ENCODE measurements at regions not wholly inside any gene's neighbourhood (a gene's known extent, or its start where the extent isn't known, plus 50 kb on each side); places are given as distances from the start of the nearest gene placed in this dataset.

- no peak for DNase-seq
Observed at GRCh38 chr9:17978773-17979172, 399.9 kb downstream of the SH3GL2 start.

- no peak for DNase-seq
Observed at GRCh38 chr9:17986595-17986994, 407.7 kb downstream of the SH3GL2 start.

DNA sequence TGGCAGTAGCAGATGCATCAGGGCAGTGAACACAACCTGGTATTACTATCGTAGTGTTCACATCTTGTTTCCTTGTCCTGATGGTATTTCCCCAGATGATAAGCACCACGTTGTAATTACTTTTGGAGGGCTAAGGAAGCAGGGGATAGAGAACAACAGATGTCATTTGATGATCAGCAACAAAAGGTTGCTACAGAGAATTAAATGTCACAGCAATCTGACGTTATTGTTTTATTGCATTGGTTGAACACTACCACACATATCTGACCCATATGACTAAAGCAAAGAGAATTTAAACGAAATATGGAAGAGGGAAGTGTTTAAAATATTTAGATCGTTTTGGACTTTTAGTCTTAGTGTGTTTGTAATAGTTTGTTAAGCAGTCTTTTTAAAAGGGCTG lies 408.3 kb downstream of the SH3GL2 start:
- DNase-seq: no peak

- no peak for DNase-seq
Observed at GRCh38 chr9:17988489-17988888, 409.6 kb downstream of the SH3GL2 start.

DNA sequence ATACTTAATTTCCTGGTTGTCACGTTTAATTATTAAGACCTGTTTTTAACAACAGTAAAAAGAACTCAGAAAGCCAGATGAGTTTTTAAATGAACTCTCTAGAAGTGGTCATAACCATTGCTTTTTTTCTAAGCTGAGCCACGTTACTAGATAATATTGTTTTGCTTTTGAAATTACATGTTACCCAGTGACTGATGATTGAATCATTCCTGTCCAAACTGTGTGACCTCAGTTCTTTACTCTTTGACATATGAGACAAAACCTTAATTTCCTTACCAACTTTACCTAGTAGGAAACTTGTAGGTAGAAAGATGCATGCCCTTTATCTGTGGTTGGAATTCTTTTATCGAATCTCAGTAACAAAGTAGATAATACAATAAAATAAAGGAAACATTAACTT lies 411.7 kb downstream of the SH3GL2 start:
- no peak for DNase-seq

GRCh38 chr9:17993024-17993423 lies 414.2 kb downstream of the SH3GL2 start:
- DNase-seq: no peak

DNA sequence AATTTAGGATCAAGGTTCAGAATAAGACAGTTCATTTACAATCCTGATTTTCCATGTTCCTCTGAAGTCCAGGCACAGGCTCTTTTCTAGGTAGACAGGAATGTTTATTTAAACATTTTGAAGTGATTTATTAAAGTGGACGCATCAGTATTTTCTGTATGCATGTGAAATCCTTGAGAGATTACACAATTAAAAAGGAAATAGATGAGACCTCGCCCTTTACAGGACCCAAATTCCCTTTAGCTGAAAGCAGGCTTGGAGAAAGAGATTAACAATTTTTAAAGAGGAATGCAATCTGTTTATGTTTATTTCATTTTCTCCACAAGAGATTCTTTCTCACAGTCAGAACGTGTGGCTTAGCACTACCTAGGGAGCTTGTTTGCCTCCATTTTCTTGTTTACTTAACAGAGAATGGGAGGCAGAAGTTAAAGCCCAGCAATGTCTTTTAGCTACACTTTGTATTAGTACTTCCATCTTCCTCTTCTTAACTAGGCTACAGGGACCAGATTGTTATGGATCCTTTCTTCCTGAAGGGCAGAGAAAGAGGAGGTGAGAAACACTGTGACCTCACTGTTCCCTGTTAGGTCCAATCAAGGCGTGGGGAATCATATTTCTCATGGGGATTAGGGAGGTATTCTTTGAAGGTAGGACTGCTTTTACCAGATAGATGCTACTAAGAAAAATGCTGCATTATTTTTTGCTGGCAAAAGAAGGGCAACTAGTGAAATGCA lies 416.0 kb downstream of the SH3GL2 start:
- no peak for DNase-seq

- no peak for DNase-seq
Observed at GRCh38 chr9:17996728-17997127, 417.9 kb downstream of the SH3GL2 start.

DNA sequence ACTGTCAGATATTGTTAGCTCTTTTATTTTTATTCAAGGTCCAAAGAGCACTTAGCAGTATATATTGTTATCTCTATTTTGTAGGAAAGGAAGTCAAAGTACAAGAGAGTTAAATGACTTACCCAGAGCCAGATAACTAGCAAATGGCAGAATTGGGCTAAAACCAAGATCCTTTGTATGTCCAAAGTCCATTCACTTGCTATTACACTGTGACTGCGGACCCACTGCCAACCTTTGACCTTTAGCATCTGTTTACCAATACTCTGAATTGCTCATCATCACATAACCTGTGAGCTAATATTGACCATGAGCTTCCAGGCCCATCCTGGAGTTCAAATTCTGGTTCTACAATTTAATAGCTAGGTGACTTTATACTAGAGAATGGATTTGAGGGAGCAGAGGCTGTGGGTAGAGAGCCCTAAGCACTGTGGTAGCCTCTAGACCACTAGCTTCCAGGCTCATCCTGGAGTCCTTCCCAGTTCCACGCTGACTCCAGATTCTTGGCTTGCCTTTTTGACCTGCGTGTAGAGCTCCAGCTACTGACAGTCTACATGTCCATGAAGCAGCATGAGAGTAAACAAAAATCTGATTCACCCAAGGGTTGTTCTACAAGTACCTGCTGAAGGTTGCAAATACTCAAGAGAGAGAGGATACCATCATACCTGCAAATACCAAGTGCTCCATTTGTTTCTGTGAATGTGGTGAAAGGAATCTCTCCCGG lies 424.0 kb downstream of the SH3GL2 start:
- no peak for DNase-seq

- no peak for DNase-seq
Observed at GRCh38 chr9:18006591-18006990, 427.7 kb downstream of the SH3GL2 start.

DNA sequence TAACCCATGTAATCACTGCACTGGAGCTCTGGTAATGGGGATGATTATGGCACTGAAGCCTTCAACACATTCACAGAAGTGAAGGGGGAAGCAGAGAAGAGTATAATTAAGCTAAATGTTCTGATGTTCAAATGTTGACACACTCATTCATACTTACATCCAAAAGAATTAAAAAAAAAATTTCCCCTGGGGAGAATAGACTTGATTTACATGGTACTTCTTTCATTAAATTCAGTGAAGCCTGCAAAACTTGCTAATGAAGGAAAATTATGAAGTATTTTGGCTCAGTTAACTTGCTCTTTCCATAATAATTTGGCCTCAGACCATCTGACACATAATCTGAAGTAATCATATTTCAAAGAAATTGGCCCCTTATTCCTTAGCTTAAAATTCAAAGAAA lies 428.8 kb downstream of the SH3GL2 start:
- no peak for DNase-seq

GRCh38 chr9:18009902-18010301 lies 431.0 kb downstream of the SH3GL2 start:
- DNase-seq: no peak

GRCh38 chr9:18010492-18010891 lies 431.6 kb downstream of the SH3GL2 start:
- no peak for DNase-seq

DNA sequence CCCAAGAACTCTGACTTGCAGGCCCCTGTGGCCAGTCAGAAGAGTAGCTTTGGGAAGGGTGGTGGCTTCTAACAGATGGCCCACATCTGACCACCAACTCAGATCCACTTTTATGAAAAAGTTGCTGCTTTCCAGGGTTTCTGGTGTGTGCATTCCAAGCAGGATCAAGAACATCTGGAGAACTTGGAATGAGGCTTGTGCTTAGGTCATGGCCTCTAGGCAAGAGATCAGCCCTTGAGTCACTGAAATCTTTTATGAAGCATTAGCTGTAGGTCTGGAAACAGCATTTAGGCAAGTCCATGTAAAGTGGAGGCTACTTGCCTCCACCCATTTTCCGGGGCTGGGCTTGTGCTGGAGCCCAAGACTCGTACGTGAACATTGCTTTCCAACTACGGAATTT lies 433.3 kb downstream of the SH3GL2 start:
- no peak for DNase-seq

GRCh38 chr9:18014556-18014955 lies 435.7 kb downstream of the SH3GL2 start:
- DNase-seq: no peak

DNA sequence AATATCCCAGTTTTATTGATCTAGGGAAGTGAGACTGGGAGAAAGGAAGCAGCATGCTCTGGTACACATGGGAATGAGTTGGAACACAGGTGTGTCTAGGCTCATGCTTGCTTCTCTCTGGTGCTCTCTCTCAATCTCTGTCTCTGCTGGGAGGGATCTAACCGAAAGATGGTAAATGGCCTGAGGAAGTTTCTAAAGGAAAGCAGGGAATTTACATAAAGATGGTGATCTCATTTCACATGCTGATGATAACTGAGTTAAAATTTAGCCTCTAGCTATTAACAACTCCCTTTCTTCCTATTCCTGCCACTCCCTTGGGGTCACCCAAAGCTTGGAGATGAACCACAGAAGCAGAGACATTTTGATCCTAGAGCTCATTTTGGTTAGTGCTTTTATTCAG lies 436.2 kb downstream of the SH3GL2 start:
- no peak for DNase-seq

GRCh38 chr9:18017136-18017535 lies 438.3 kb downstream of the SH3GL2 start:
- no peak for DNase-seq

GRCh38 chr9:18018221-18018620 lies 439.4 kb downstream of the SH3GL2 start:
- no peak for DNase-seq

DNA sequence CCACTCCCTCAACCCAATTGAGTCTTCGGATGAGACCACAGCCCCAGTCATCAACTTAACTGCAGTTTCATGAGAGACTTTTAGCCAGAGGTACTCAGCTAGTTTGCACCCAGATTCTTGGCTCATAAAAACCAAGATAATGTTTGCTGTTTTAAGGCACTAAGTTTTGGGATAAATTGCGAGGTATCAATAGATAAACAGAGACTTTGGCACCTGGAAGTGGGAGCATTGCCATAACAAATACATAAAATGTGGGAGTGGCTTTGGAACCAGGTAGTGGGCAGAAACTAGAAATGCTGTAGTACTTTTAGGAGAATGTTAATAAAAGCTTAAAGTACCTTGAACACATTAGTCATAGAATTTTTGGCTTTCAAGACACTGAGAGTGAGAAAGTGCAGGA lies 439.8 kb downstream of the SH3GL2 start:
- no peak for DNase-seq

- no peak for DNase-seq
Observed at GRCh38 chr9:18020121-18020745, 441.4 kb downstream of the SH3GL2 start.

DNA sequence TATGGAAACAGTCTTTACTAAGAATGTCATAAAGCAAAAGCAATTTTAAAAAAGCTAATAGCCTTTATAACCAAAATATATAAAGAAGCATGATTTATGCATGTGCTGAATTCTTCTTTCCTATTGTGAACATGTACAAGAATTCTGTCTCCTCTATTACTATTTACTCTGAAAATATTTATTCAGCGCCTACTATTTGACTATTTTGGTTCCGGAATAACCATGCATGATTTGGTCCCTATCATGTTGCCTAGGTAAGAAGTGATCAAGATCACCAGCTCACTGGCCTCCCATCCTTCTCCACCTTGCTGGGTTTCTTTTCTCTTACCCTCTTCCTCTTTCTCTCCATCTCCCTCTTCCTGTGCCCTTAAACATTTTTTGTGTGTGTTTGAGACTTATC lies 443.8 kb downstream of the SH3GL2 start:
- DNase-seq: no peak

DNA sequence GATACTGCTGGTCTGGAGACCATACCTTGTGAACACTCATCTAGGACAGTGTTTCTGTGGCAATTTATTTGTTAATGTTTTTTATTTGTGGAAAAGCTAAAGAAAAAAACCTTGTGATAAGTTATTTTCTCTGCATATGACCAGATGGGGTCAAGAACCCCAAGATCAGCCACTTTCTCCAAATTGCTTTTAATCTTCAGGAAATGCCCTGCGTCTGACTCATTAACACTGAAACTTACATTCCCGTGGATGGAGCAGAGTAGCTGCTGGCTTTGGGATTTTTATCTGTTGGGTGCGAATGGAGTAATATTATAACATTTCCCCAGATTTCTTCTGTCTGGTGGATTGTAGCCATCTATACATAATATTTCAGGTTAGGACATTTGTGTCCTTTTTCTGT lies 444.5 kb downstream of the SH3GL2 start:
- no peak for DNase-seq

DNA sequence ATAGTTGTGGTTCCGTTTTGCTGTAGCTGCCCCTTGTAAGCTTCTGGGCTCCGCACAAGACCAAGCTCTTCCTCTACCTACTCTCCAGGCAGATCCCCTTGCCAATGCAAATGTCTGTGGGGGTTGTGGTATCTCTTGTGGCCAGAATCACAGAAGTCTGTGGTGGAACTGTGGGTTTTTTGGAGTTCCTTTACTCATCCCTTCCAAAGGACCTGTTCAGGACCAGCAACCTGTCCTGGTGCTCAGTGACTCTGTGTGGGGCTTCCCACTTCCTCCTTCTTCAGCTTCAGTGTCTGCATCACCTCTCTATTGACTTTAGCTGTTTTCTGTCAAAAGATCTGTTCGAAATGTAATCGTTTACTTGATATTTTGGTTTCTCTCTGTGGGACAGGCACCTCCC lies 441.3 kb upstream of the ADAMTSL1 start:
- DNase-seq: no peak
